Right lobe of liver (tissue), 6 donors: ENCODE measurements at regions not wholly inside any gene's neighbourhood (a gene's known extent, or its start where the extent isn't known, plus 50 kb on each side); places are given as distances from the start of the nearest gene placed in this dataset.
A peak's percentile ranks its signal among the peaks of the same experiment; 100 is the strongest.

Experiments used
- ATAC-seq, 4 donors: fragments of 200-7000 bp; cut with Tn5 transposase; one replicate each; pipeline ENCODE4 v1.9.1; 2020; ENCODE audit warnings: mild to moderate bottlenecking in 4 of 4, moderate library complexity in 4 of 4
- DNase-seq, 3 donors: peaks; one replicate each; pipeline ENCODE4 v3.0.0-alpha.2; 2020
- H3K27ac ChIP-seq, 3 donors: fragments of 200-600 bp; one replicate each; pipeline ENCODE4 v1.8.0; 2022
- H3K27me3 ChIP-seq, 2 donors: fragments of 200-600 bp; one replicate each; pipeline ENCODE4 v1.8.0; 2022
- H3K36me3 ChIP-seq, 4 donors: fragments of 200-600 bp; sonication (generic) in 1 of 4; one replicate each; pipeline versions ENCODE4 v1.5.1 to v1.8.0; 2017 to 2022; ENCODE audit warnings: control low read depth in 1 of 4
- H3K4me1 ChIP-seq, 4 donors: fragments of 200-600 bp; sonication (generic) in 1 of 4; one replicate each; pipeline versions ENCODE4 v1.5.1 to v1.8.0; 2017 to 2022; ENCODE audit warnings: control low read depth in 1 of 4
- H3K4me3 ChIP-seq, 3 donors: fragments of 200-600 bp; one replicate each; pipeline ENCODE4 v1.8.0; 2022
- H3K9me3 ChIP-seq, 4 donors: fragments of 200-600 bp; sonication (generic) in 1 of 4; one replicate each; pipeline versions ENCODE4 v1.5.1 to v1.8.0; 2017 to 2022; ENCODE audit warnings: control low read depth in 1 of 4
- CTCF ChIP-seq, 4 donors: fragments of 200-600 bp in 3 of 4; fragments of 450-650 bp in 1 of 4; IDR thresholded peaks; one replicate each; pipeline versions ENCODE4 v1.5.1 to v1.8.0; 2016 to 2022; ENCODE audit warnings: antibody characterized with exemption in 4 of 4, mild to moderate bottlenecking in 2 of 4
- POLR2A ChIP-seq: fragments of 450-650 bp; IDR thresholded peaks from one replicate; pipeline ENCODE4 v1.6.1; 2017; ENCODE audit warnings: antibody characterized with exemption, mild to moderate bottlenecking
- WGBS: methylation state at CpG from one replicate; pipeline ENCODE4 v1.1.6; 2018; ENCODE audit warnings: low coverage, low lambda C conversion rate; ENCODE audit not compliant: insufficient coverage; ENCODE audit errors: missing lambda C conversion rate; 5-methylcytosine and 5-hydroxymethylcytosine counted together
- intact Hi-C, 2 donors: fragments of 100-400 bp; cut with DNase I; formaldehyde crosslinking; loops; one replicate each; pipeline versions ENCODE4 v1.11.2 to v1.14.1; 2022
- donor health status: DM: no; HTN: yes; CAD: no.
- donor health status: DM: no; HTN: no; CAD: no.
- donor health status: DM: no; HTN: no; CAD: no.
- donor health status: DM: no; HTN: yes; CAD: no.
- donor health status: DM: no; HTN: yes; CAD: no.

- no peaks in the 10 kb centered on the region for H3K9me3 ChIP-seq
- intact Hi-C loops = no loop called here
- WGBS = 71% methylated on average over 5 of the region's 5 CpGs
- no peak for ATAC-seq
- H3K4me1 ChIP-seq = no peaks in the 10 kb centered on the region
- no peaks in the 10 kb centered on the region for H3K27me3 ChIP-seq
- DNase-seq = no peak
- H3K4me3 ChIP-seq = no peak overlapping the region
- TF ChIP-seq CTCF (IDR thresholded peaks at IDR 0.05) (no peak), POLR2A (no peak)
- H3K36me3 ChIP-seq = no peaks in the 10 kb centered on the region
- H3K27ac ChIP-seq = no peak overlapping the region
Measured at GRCh38 chr6:106895703-106896040, 78.9 kb downstream of the CD24 start.

GRCh38 chr6:106894978-106895702 is 79.4 kb downstream of the CD24 start:
- TF ChIP-seq POLR2A = no peak
- intact Hi-C loops = no loop called here
- no peaks in the 10 kb centered on the region for H3K27me3 ChIP-seq
- peak in 1 of 4 donors; percentile 66 for ATAC-seq
- WGBS = 88% methylated on average over 6 of the region's 6 CpGs
- no peaks in the 10 kb centered on the region for H3K36me3 ChIP-seq
- H3K4me1 ChIP-seq = no peaks in the 10 kb centered on the region
- no peaks in the 10 kb centered on the region for H3K9me3 ChIP-seq
- H3K4me3 ChIP-seq = no peak overlapping the region
- DNase-seq = no peak
- H3K27ac ChIP-seq = no peak overlapping the region

GRCh38 chr6:106892186-106892585 is 82.3 kb downstream of the CD24 start:
- WGBS = 90% methylated on average over 5 of the region's 5 CpGs
- intact Hi-C loops = no loop called here
- peaks cover 0 to 8% (median 0%) of the 10 kb centered on the region in 4 donors for H3K4me1 ChIP-seq
- TF ChIP-seq POLR2A (no peak), CTCF (IDR thresholded peaks at IDR 0.05) (no peak)
- no peaks in the 10 kb centered on the region for H3K27me3 ChIP-seq
- DNase-seq = no peak
- no peaks in the 10 kb centered on the region for H3K36me3 ChIP-seq
- no peak overlapping the region for H3K4me3 ChIP-seq
- no peaks in the 10 kb centered on the region for H3K9me3 ChIP-seq
- no peak overlapping the region for H3K27ac ChIP-seq
- no peak for ATAC-seq

GRCh38 chr6:106890447-106890846 is 84.1 kb downstream of the CD24 start:
- WGBS = 96% methylated on average over 2 of the region's 2 CpGs
- no peaks in the 10 kb centered on the region for H3K27me3 ChIP-seq
- H3K9me3 ChIP-seq = no peaks in the 10 kb centered on the region
- H3K4me1 ChIP-seq = peaks cover 0 to 15% (median 2%) of the 10 kb centered on the region in 4 donors
- intact Hi-C loops = no loop called here
- ATAC-seq (no peak), DNase-seq (no peak)
- no peak for TF ChIP-seq POLR2A
- TF ChIP-seq CTCF (IDR thresholded peaks at IDR 0.05) = no peak
- no peak overlapping the region for H3K4me3 ChIP-seq
- no peaks in the 10 kb centered on the region for H3K36me3 ChIP-seq
- no peak overlapping the region for H3K27ac ChIP-seq

GRCh38 chr6:106889692-106890091 is 84.8 kb downstream of the CD24 start:
- DNase-seq (no peak), ATAC-seq (no peak)
- Histone ChIP-seq H3K4me3 (no peak overlapping the region), H3K36me3 (no peaks in the 10 kb centered on the region), H3K27ac (no peak overlapping the region), H3K27me3 (no peaks in the 10 kb centered on the region), H3K4me1 (peaks cover 0 to 15% (median 2%) of the 10 kb centered on the region in 4 donors), H3K9me3 (no peaks in the 10 kb centered on the region)
- intact Hi-C loops = no loop called here
- TF ChIP-seq POLR2A = no peak
- TF ChIP-seq CTCF (IDR thresholded peaks at IDR 0.05) = no peak
- 70% methylated on average over 1 of the region's 1 CpG for WGBS
